Body of pancreas (tissue), 4 donors: ENCODE measurements at regions not wholly inside any gene's neighbourhood (a gene's known extent, or its start where the extent isn't known, plus 50 kb on each side); places are given as distances from the start of the nearest gene placed in this dataset.

ENCODE experiments used
- POLR2A ChIP-seq, 3 donors: fragments of 450-650 bp; IDR thresholded peaks; one replicate each; pipeline ENCODE4 v1.6.1; 2016; ENCODE audit warnings: antibody characterized with exemption in 3 of 3, mild to moderate bottlenecking in 2 of 3
- TF ChIP-seq, protein P1 (sequence below), 7 experiments: fragments of 450-650 bp in 4 of 7; fragments of 200-600 bp in 3 of 7; sonication (generic) in 3 of 7; IDR thresholded peaks; one replicate each; pipeline ENCODE4 v1.5.1; 2016 to 2019; ENCODE audit warnings: antibody characterized with exemption in 7 of 7

DNA sequence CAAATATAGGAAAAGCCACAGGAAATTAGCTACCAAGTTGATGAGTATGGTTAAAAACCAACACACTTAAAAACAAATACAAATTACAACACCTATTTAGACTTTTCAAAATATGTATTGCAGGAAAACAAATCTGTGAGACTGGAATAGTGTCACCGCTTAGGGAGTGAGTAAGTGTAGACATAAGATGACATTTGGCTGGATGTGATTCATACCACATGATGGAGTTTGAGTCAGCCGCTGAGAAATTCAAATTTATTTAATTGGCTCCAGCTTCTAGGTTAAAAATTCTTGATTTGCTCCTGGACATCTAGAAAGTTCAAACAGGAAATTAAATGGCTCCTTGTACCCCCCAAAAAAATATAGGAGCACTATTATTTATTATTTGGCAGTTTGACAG lies 531.7 kb downstream of the SLITRK1 start:
- TF ChIP-seq POLR2A (IDR thresholded peaks at IDR 0.05) = no peak
- TF ChIP-seq, protein P1, sequence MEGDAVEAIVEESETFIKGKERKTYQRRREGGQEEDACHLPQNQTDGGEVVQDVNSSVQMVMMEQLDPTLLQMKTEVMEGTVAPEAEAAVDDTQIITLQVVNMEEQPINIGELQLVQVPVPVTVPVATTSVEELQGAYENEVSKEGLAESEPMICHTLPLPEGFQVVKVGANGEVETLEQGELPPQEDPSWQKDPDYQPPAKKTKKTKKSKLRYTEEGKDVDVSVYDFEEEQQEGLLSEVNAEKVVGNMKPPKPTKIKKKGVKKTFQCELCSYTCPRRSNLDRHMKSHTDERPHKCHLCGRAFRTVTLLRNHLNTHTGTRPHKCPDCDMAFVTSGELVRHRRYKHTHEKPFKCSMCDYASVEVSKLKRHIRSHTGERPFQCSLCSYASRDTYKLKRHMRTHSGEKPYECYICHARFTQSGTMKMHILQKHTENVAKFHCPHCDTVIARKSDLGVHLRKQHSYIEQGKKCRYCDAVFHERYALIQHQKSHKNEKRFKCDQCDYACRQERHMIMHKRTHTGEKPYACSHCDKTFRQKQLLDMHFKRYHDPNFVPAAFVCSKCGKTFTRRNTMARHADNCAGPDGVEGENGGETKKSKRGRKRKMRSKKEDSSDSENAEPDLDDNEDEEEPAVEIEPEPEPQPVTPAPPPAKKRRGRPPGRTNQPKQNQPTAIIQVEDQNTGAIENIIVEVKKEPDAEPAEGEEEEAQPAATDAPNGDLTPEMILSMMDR (IDR thresholded peaks at IDR 0.05) = no peak
